Stomach (tissue), 4 donors: ENCODE measurements at regions not wholly inside any gene's neighbourhood (a gene's known extent, or its start where the extent isn't known, plus 50 kb on each side); places are given as distances from the start of the nearest gene placed in this dataset.

Source experiments
- CTCF ChIP-seq, 7 experiments: fragments of 450-650 bp in 4 of 7; fragments of 200-600 bp in 3 of 7; sonication (generic) in 3 of 7; IDR thresholded peaks; one replicate each; pipeline ENCODE4 v1.5.1; 2016 to 2019; ENCODE audit warnings: antibody characterized with exemption in 7 of 7, control low read depth in 2 of 7, mild to moderate bottlenecking in 1 of 7
- POLR2A ChIP-seq, 4 donors: fragments of 450-650 bp; IDR thresholded peaks; one replicate each; pipeline ENCODE4 v1.6.1; 2016; ENCODE audit warnings: antibody characterized with exemption in 4 of 4, control low read depth in 2 of 4, mild to moderate bottlenecking in 1 of 4, moderate library complexity in 1 of 4

GRCh38 chr2:64318476-64318748 lies 135.6 kb upstream of the LGALSL start:
- TF ChIP-seq CTCF (IDR thresholded peaks at IDR 0.05) (no peak), POLR2A (IDR thresholded peaks at IDR 0.05) (no peak)
